ENCODE measurements at regions not wholly inside any gene's neighbourhood (a gene's known extent, or its start where the extent isn't known, plus 50 kb on each side); places are given as distances from the start of the nearest gene placed in this dataset.

DNA sequence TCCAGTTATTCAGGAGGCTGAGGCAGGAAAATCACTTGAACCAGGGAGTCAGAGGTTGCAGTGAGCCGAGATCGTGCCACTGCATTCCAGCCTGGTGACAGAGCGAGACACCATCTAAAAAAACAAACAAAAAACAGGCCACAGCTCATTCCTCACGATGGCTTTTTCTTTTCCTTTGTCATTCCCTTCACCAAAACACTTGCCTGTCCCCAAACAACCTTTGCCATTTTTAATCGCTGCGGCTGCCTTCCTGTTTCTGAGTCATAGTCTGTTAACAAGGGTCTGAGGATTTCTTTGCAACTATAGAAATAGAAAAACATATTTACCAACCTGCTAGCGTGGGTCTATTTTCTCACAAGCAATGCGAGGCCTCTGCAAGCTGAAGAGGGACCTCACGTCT is 123.0 kb upstream of the FSTL4 start:
- no peaks in the 10 kb centered on the region for H3K36me3 Mint-ChIP-seq
- no peak for DNase-seq (ENCODE audit: low spot score in 2 of 2, unreplicated experiment in 2 of 2)
- H3K27ac Mint-ChIP-seq: no peak overlapping the region
- no peak overlapping the region for H3K4me3 Mint-ChIP-seq
- H3K4me1 Mint-ChIP-seq: no peaks in the 10 kb centered on the region
- H3K9me3 Mint-ChIP-seq: peaks cover 24% of the 10 kb centered on the region
- TF ChIP-seq, protein P1, sequence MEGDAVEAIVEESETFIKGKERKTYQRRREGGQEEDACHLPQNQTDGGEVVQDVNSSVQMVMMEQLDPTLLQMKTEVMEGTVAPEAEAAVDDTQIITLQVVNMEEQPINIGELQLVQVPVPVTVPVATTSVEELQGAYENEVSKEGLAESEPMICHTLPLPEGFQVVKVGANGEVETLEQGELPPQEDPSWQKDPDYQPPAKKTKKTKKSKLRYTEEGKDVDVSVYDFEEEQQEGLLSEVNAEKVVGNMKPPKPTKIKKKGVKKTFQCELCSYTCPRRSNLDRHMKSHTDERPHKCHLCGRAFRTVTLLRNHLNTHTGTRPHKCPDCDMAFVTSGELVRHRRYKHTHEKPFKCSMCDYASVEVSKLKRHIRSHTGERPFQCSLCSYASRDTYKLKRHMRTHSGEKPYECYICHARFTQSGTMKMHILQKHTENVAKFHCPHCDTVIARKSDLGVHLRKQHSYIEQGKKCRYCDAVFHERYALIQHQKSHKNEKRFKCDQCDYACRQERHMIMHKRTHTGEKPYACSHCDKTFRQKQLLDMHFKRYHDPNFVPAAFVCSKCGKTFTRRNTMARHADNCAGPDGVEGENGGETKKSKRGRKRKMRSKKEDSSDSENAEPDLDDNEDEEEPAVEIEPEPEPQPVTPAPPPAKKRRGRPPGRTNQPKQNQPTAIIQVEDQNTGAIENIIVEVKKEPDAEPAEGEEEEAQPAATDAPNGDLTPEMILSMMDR (IDR thresholded peaks at IDR 0.05; ENCODE audit: unreplicated experiment): no peak
- H3K27me3 Mint-ChIP-seq (ENCODE audit: low read depth): peaks cover 8% of the 10 kb centered on the region

DNA sequence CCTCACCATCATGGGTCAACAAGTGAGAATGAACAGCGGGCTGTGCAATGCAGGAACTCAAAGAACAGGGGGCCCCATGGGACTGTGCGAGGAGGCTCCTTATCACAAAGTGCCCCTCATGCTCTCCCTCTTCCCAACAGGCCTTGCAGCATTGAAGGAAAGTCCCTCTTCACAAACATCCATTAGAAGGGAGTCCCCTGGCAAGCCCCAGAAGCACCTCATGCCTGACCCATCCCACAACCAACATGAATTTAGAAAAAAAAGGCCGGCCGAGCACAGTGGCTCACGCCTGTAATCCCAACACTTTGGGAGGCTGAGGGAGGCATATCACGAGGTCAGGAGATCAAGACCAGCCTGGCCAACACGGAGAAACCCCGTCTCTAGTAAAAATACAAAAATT is 122.6 kb upstream of the FSTL4 start:
- Mint-ChIP-seq H3K4me3 (no peak overlapping the region), H3K27me3 (ENCODE audit: low read depth) (peaks cover 8% of the 10 kb centered on the region), H3K27ac (no peak overlapping the region), H3K4me1 (no peaks in the 10 kb centered on the region), H3K36me3 (no peaks in the 10 kb centered on the region), H3K9me3 (peaks cover 28% of the 10 kb centered on the region)
- DNase-seq (ENCODE audit: low spot score in 2 of 2, unreplicated experiment in 2 of 2): no peak
- TF ChIP-seq, protein P1 (IDR thresholded peaks at IDR 0.05; ENCODE audit: unreplicated experiment): no peak

DNA sequence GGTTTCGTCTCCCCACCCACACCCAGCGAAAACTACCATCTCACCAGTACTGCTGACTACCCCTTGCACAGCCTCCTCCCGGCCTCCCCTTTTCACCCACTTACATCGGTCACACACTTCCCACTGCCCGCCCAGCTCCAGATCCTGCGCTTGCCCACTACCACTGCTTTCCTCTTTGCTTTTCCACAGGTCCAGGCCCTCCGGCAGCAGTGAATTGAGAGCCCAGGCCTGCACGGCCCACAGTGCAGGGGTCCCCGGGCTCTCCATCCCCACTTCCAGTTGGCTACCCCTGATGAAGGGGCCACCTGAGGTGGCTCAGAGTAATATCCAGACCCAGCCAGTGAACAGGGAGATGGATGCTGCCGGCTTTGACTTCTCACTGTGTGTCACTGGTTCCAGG is 120.2 kb upstream of the FSTL4 start:
- TF ChIP-seq, protein P1 (IDR thresholded peaks at IDR 0.05; ENCODE audit: unreplicated experiment): no peak
- Mint-ChIP-seq H3K27ac (no peak overlapping the region), H3K9me3 (peaks cover 34% of the 10 kb centered on the region), H3K4me1 (no peaks in the 10 kb centered on the region), H3K36me3 (no peaks in the 10 kb centered on the region), H3K27me3 (ENCODE audit: low read depth) (peaks cover 8% of the 10 kb centered on the region), H3K4me3 (no peak overlapping the region)
- DNase-seq (ENCODE audit: low spot score in 2 of 2, unreplicated experiment in 2 of 2): no peak

DNA sequence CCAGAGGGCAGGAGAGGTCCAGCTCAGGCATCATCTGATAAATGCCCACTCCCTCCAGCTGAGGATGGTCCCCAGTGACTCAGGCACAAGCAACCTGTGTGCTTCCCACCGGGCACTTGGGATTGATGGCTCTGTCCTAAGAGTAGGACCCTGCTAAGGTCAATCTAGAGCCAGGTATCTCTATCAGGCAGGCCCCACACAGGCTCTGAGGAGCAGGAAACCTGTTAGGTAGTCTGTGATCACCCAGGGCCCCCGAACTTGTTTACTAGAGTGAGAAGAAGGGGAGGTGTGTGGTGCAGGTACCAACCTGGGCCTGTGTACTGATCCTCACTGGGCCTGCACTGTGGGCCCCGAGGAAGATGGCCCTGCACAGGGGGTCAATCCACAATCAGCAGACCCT is 119.6 kb upstream of the FSTL4 start:
- Mint-ChIP-seq H3K36me3 (no peaks in the 10 kb centered on the region), H3K27me3 (ENCODE audit: low read depth) (peaks cover 8% of the 10 kb centered on the region), H3K9me3 (peaks cover 34% of the 10 kb centered on the region), H3K4me3 (no peak overlapping the region), H3K27ac (no peak overlapping the region), H3K4me1 (no peaks in the 10 kb centered on the region)
- DNase-seq (ENCODE audit: low spot score in 2 of 2, unreplicated experiment in 2 of 2): no peak
- TF ChIP-seq, protein P1 (IDR thresholded peaks at IDR 0.05; ENCODE audit: unreplicated experiment): no peak

DNA sequence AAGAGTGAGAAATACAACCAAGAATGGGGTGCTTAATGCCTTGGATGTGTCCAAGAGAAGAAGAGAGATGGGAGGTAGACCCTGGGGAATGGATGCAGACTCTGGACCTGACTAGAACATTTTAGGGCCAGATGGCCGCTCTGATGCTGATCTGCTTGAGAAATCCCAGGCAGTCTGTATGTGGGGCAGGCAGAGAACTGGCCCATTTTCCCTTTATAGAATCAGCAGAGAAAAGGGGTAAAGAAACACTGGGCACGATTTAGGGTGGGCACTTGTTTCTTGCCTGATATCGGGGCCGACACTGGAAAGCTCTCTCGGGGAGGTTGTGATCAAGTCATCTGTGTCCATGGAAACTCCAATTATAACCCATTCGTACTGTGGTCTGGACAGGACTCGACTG is 118.5 kb upstream of the FSTL4 start:
- Mint-ChIP-seq H3K27ac (no peak overlapping the region), H3K27me3 (ENCODE audit: low read depth) (peaks cover 16% of the 10 kb centered on the region), H3K4me3 (no peak overlapping the region), H3K4me1 (no peaks in the 10 kb centered on the region), H3K9me3 (peaks cover 34% of the 10 kb centered on the region), H3K36me3 (no peaks in the 10 kb centered on the region)
- DNase-seq (ENCODE audit: low spot score in 2 of 2, unreplicated experiment in 2 of 2): no peak
- TF ChIP-seq, protein P1 (IDR thresholded peaks at IDR 0.05; ENCODE audit: unreplicated experiment): no peak

DNA sequence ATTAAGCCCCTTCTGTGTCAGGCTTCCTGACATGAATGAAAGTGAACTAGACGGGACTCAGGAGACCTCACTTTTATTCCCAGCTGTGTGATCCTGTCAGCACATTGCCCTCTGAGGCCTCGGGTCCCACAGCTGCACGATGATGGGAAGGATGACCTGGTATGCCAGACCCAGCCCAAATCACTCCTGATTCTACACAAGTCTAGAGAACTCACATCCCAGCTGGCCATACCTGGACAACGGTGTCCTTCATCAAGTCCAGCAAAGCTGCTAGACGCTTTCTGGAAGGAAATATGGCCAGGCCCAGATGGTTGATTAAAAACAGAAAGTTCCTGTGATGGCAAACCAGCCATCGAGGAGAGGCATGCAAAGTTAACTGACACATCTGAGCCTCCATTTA is 118.0 kb upstream of the FSTL4 start:
- peaks cover 32% of the 10 kb centered on the region for H3K9me3 Mint-ChIP-seq
- H3K4me3 Mint-ChIP-seq: no peak overlapping the region
- peaks cover 15% of the 10 kb centered on the region for H3K27me3 Mint-ChIP-seq (ENCODE audit: low read depth)
- no peaks in the 10 kb centered on the region for H3K4me1 Mint-ChIP-seq
- no peaks in the 10 kb centered on the region for H3K36me3 Mint-ChIP-seq
- TF ChIP-seq, protein P1 (IDR thresholded peaks at IDR 0.05; ENCODE audit: unreplicated experiment): no peak
- no peak for DNase-seq (ENCODE audit: low spot score in 2 of 2, unreplicated experiment in 2 of 2)
- H3K27ac Mint-ChIP-seq: no peak overlapping the region

Data from mesothelial cell of epicardium (in vitro differentiated cells).